HepG2 (cell line): ENCODE measurements at regions not wholly inside any gene's neighbourhood (a gene's known extent, or its start where the extent isn't known, plus 50 kb on each side); places are given as distances from the start of the nearest gene placed in this dataset.

Experiments
- ATAC-seq: fragments of 200-7000 bp; cut with Tn5 transposase; 3 replicates; pipeline ENCODE4 v1.9.1; 2020; ENCODE audit warnings: mild to moderate bottlenecking, moderate library complexity
- BruUV-seq: library from RNA; stranded (reverse); fragments of 400-500 nt; replicated peaks from 2 replicates; lab custom pipeline; 2021; lab: Mats Ljungman, UMichigan
- CTCF ChIA-PET: fragments of 300-600 bp; formaldehyde crosslinking; extraction: SDS; loops from one replicate; lab custom pipeline; 2021; ENCODE audit warnings: low total read pairs, inconsistent platforms, low intra/inter-chr PET ratio; lab: Yijun Ruan, JAX
- POLR2A ChIA-PET: fragments of 350-600 bp; sonication (Branson Sonifier 250); formaldehyde crosslinking; loops from one replicate; lab custom pipeline; 2020; ENCODE audit warnings: antibody characterized with exemption, inconsistent platforms; lab: Yijun Ruan, JAX
- DNase-seq: peaks from one replicate; pipeline ENCODE4 v3.0.0-alpha.2; 2015; ENCODE audit warnings: low spot score
- FAIRE-seq: peaks from 3 replicates; lab custom pipeline; 2011; peaks lifted over from hg19 to GRCh38; lab: Jason Lieb, UNC
- H2AFZ ChIP-seq: one replicate; pipeline ENCODE4 v1.6.1; 2011; ENCODE audit warnings: low read length, inconsistent platforms
- H3K27ac ChIP-seq: fragments of 300-600 bp; 3 replicates; pipeline ENCODE4 v1.8.0; 2011; ENCODE audit warnings: mixed run types, mild to moderate bottlenecking, mixed read lengths, low read length, inconsistent platforms; ENCODE audit not compliant: insufficient read depth; ENCODE audit errors: extremely low read length
- H3K27me3 ChIP-seq, 2 experiments: fragments of 200-600 bp in 1 of 2; 2 replicates in 1 of 2; 3 replicates in 1 of 2; pipeline versions ENCODE4 v1.6.0 to v1.8.0; 2011; ENCODE audit warnings: low read length in 2 of 2, mild to moderate bottlenecking in 2 of 2, moderate library complexity in 2 of 2, inconsistent platforms in 1 of 2; ENCODE audit not compliant: insufficient read depth in 2 of 2, control insufficient read depth in 1 of 2
- H3K36me3 ChIP-seq, 2 experiments: fragments of 200-600 bp in 1 of 2; replicated peaks in 1 of 2; 2 replicates in 1 of 2; 3 replicates in 1 of 2; pipeline versions ENCODE4 v1.5.1 to v1.8.0; 2011; ENCODE audit warnings: low read length in 2 of 2, inconsistent platforms in 1 of 2; ENCODE audit not compliant: insufficient read depth in 2 of 2, control insufficient read depth in 1 of 2
- H3K4me1 ChIP-seq: 2 replicates; pipeline ENCODE4 v1.5.1; 2012; ENCODE audit warnings: low read length, inconsistent platforms; ENCODE audit not compliant: insufficient read depth
- H3K4me2 ChIP-seq: 2 replicates; pipeline ENCODE4 v1.6.0; 2011; ENCODE audit warnings: low read depth, low read length, inconsistent platforms
- H3K4me3 ChIP-seq, 3 experiments: fragments of 200-600 bp in 1 of 3; sonication (generic), shearing (Covaris generic) in 1 of 3; replicated peaks in 1 of 3; 2 replicates each; pipeline ENCODE4 v1.5.1; 2011 to 2016; ENCODE audit warnings: low read length in 3 of 3, inconsistent platforms in 2 of 3, low read depth in 2 of 3, mild to moderate bottlenecking in 2 of 3, control low read depth in 1 of 3, mixed read lengths in 1 of 3; ENCODE audit not compliant: insufficient read depth in 1 of 3
- H3K79me2 ChIP-seq: one replicate; pipeline ENCODE4 v1.6.1; 2011; ENCODE audit warnings: low read length, inconsistent platforms; ENCODE audit not compliant: insufficient read depth
- H3K9ac ChIP-seq: 2 replicates; pipeline ENCODE4 v1.6.0; 2011; ENCODE audit warnings: mild to moderate bottlenecking, low read depth, low read length, inconsistent platforms; ENCODE audit not compliant: insufficient read depth
- H3K9me3 ChIP-seq: 2 replicates; pipeline ENCODE4 v1.5.1; 2012; ENCODE audit warnings: mild to moderate bottlenecking, low read length
- H4K20me1 ChIP-seq: 2 replicates; pipeline ENCODE4 v1.6.0; 2011; ENCODE audit warnings: inconsistent platforms, mild to moderate bottlenecking, low read length, moderate library complexity; ENCODE audit not compliant: insufficient read depth
- DPF2 ChIP-seq: sonication (generic); formaldehyde crosslinking; IDR thresholded peaks from 2 replicates; pipeline ENCODE4 v1.4.0; 2020; ENCODE audit warnings: mild to moderate bottlenecking, low read depth, missing genetic modification reagents, borderline replicate concordance
- EZH2 ChIP-seq: conservative IDR thresholded peaks from 2 replicates; pipeline ENCODE4 v1.6.1; 2012; ENCODE audit warnings: mild to moderate bottlenecking, low read depth, low read length, moderate library complexity
- ISL2 ChIP-seq: sonication (generic); formaldehyde crosslinking; IDR thresholded peaks from 2 replicates; pipeline ENCODE4 v1.5.0; 2020; ENCODE audit warnings: missing genetic modification reagents
- KLF16 ChIP-seq, 2 experiments: sonication (generic) in 1 of 2; formaldehyde crosslinking in 1 of 2; IDR thresholded peaks; 2 replicates each; pipeline versions ENCODE4 v1.6.1 to v1.8.0; 2016 to 2023; ENCODE audit warnings: missing genetic modification reagents in 2 of 2, missing compliant biosample characterization in 1 of 2
- MTF2 ChIP-seq: sonication (generic); formaldehyde crosslinking; IDR thresholded peaks from 2 replicates; pipeline ENCODE4 v1.5.0; 2020; ENCODE audit warnings: missing genetic modification reagents, borderline replicate concordance
- PAX8 ChIP-seq: sonication (generic); formaldehyde crosslinking; IDR thresholded peaks from 2 replicates; pipeline ENCODE4 v1.8.0; 2022; ENCODE audit warnings: mild to moderate bottlenecking, missing genetic modification reagents, borderline replicate concordance
- RBM39 ChIP-seq: fragments of 200-400 bp; formaldehyde crosslinking; IDR thresholded peaks from one replicate; pipeline ENCODE4 v1.6.1; 2018; ENCODE audit warnings: antibody characterized with exemption, mild to moderate bottlenecking, low read depth, low read length; ENCODE audit not compliant: poor library complexity, severe bottlenecking
- RNF2 ChIP-seq: fragments of 450-650 bp; conservative IDR thresholded peaks from 2 replicates; pipeline ENCODE4 v1.6.1; 2016; ENCODE audit warnings: low read depth
- U2AF1 ChIP-seq: fragments of 200-400 bp; formaldehyde crosslinking; optimal IDR thresholded peaks from 2 replicates; pipeline ENCODE3; 2017; ENCODE audit warnings: mild to moderate bottlenecking, low read depth, low read length
- YY1 ChIP-seq: IDR thresholded peaks from 2 replicates; pipeline ENCODE4 v1.6.1; 2011; ENCODE audit warnings: low read length, low read depth, moderate library complexity, mild to moderate bottlenecking; ENCODE audit not compliant: insufficient read depth, insufficient replicate concordance
- ZMYM4 ChIP-seq: sonication (generic); formaldehyde crosslinking; IDR thresholded peaks from 2 replicates; pipeline ENCODE4 v1.8.1; 2023; ENCODE audit warnings: mild to moderate bottlenecking, missing genetic modification reagents
- ZNF138 ChIP-seq: sonication (generic); formaldehyde crosslinking; IDR thresholded peaks from 2 replicates; pipeline ENCODE4 v1.5.0; 2020; ENCODE audit warnings: mild to moderate bottlenecking, low read depth, missing genetic modification reagents
- ZNF350 ChIP-seq: sonication (generic); formaldehyde crosslinking; IDR thresholded peaks from 2 replicates; pipeline ENCODE4 v1.4.0; 2020; ENCODE audit warnings: mild to moderate bottlenecking, low read depth, missing genetic modification reagents, borderline replicate concordance
- ZNF563 ChIP-seq: sonication (generic); formaldehyde crosslinking; IDR thresholded peaks from 2 replicates; pipeline ENCODE4 v1.8.0; 2022; ENCODE audit warnings: mild to moderate bottlenecking, moderate library complexity, missing genetic modification reagents
- ZNF605 ChIP-seq: sonication (generic); formaldehyde crosslinking; IDR thresholded peaks from 2 replicates; pipeline ENCODE4 v1.8.0; 2022; ENCODE audit warnings: mild to moderate bottlenecking, missing genetic modification reagents
- ZNF619 ChIP-seq: sonication (generic); formaldehyde crosslinking; IDR thresholded peaks from 2 replicates; pipeline ENCODE4 v1.4.0; 2020; ENCODE audit warnings: mild to moderate bottlenecking, missing genetic modification reagents
- WGBS: methylation state at CpG from one replicate; pipeline ENCODE4 v1.1.6; 2017; ENCODE audit warnings: low lambda C conversion rate; 5-methylcytosine and 5-hydroxymethylcytosine counted together
- in situ Hi-C: cut with HindIII; loops from 2 replicates; pipeline ENCODE4 v1.10.0; 2017; ENCODE audit warnings: low pct_unique_long_range_greater_than_20kb; ENCODE audit not compliant: extremely low pct_ligation_motif_present
- intact Hi-C: fragments of 100-400 bp; cut with micrococcal nuclease; formaldehyde crosslinking; loops from one replicate; pipeline ENCODE4 v1.10.0; 2022; ENCODE audit not compliant: unreplicated experiment
- TF ChIP-seq, protein P1 (sequence below): IDR thresholded peaks from 2 replicates; pipeline ENCODE4 v1.6.1; 2016; ENCODE audit warnings: missing compliant biosample characterization, missing genetic modification reagents, borderline replicate concordance
- TF ChIP-seq, protein P2 (sequence below): sonication (generic); formaldehyde crosslinking; IDR thresholded peaks from 2 replicates; pipeline ENCODE4 v1.5.1; 2020; ENCODE audit warnings: missing genetic modification reagents, mild to moderate bottlenecking, borderline replicate concordance
- TF ChIP-seq, protein P3 (sequence below): sonication (generic); formaldehyde crosslinking; IDR thresholded peaks from 2 replicates; pipeline ENCODE4 v1.8.1; 2023; ENCODE audit warnings: mild to moderate bottlenecking, inconsistent platforms, moderate library complexity, missing genetic modification reagents, borderline replicate concordance

DNA sequence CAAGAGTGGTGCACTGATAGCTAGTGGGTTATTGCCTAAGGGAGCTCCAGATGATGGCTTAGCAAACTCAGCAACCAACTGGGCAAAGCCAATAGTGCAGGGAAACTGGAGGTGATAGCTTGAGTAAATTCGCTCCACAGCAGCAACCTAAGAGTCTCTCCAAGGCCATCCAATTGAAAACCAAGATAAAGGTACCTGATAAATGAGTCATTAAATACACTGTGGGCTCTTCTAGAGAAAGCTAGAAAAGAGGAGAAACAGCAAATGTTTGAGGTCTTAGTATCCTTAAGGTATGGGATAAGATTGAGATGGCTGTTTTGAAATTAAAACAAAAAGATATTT is 197.8 kb upstream of the ERBB4 start:
- H3K27ac ChIP-seq: no peak overlapping the region
- in situ Hi-C loops: no loop called here
- H3K9me3 ChIP-seq: no peaks in the 10 kb centered on the region
- H4K20me1 ChIP-seq: no peaks in the 10 kb centered on the region
- H3K4me3 ChIP-seq: no peak overlapping the region
- CTCF ChIA-PET: no interaction called here
- H3K27me3 ChIP-seq: no peaks in the 10 kb centered on the region
- no peaks in the 10 kb centered on the region for H3K4me1 ChIP-seq
- H3K79me2 ChIP-seq: no peaks in the 10 kb centered on the region
- H3K9ac ChIP-seq: no peak overlapping the region
- TF ChIP-seq PAX8 (CRISPR knock-in tag) (no peak), YY1 (no peak), ZNF563 (CRISPR knock-in tag) (no peak), ZNF605 (CRISPR knock-in tag) (no peak), U2AF1 (no peak), ZNF350 (CRISPR knock-in tag) (no peak), ZNF619 (no peak), MTF2 (no peak)
- TF ChIP-seq, protein P1, sequence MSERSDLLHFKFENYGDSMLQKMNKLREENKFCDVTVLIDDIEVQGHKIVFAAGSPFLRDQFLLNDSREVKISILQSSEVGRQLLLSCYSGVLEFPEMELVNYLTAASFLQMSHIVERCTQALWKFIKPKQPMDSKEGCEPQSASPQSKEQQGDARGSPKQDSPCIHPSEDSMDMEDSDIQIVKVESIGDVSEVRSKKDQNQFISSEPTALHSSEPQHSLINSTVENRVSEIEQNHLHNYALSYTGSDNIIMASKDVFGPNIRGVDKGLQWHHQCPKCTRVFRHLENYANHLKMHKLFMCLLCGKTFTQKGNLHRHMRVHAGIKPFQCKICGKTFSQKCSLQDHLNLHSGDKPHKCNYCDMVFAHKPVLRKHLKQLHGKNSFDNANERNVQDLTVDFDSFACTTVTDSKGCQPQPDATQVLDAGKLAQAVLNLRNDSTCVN: no peak
- TF ChIP-seq, all 625 proteins: peak for 0
- ATAC-seq (no peak), DNase-seq (no peak), FAIRE-seq (no peak)
- no peak overlapping the region for H3K4me2 ChIP-seq
- 0% methylated on average over 1 of the region's 1 CpG for WGBS
- POLR2A ChIA-PET: no interaction called here
- intact Hi-C loops: no loop called here
- no TSS peak for BruUV-seq
- no peak overlapping the region for H2AFZ ChIP-seq
- H3K36me3 ChIP-seq: no peaks in the 10 kb centered on the region

DNA sequence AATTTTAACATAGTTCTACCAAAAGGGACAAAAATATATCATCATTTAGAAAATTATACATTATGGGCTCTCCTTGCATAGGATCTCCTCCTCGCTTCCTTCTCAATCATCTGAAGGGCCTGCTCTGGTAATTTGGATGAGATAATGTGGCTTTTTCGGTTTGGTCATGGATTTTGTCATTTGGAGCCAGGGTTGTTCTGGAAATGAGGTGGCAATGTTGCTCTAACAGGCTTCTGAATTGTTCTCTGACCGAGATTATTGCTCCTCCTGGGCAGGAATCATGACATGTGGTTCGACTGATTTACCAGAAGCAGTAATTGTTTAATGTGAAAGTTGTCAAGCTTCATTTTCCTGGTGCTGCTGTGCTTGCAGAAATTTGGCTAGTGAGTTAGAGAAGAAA is 194.7 kb upstream of the ERBB4 start:
- intact Hi-C loops: no loop called here
- FAIRE-seq (no peak), ATAC-seq (no peak), DNase-seq (no peak)
- no peaks in the 10 kb centered on the region for H3K79me2 ChIP-seq
- ChIA-PET CTCF (no interaction called here), POLR2A (no interaction called here)
- H3K9me3 ChIP-seq: no peaks in the 10 kb centered on the region
- H3K36me3 ChIP-seq: no peaks in the 10 kb centered on the region
- no TSS peak for BruUV-seq
- under 1% methylated on average over 4 of the region's 4 CpGs for WGBS
- H3K4me1 ChIP-seq: no peaks in the 10 kb centered on the region
- H2AFZ ChIP-seq: no peak overlapping the region
- H3K4me2 ChIP-seq: no peak overlapping the region
- no peak overlapping the region for H3K27ac ChIP-seq
- H3K27me3 ChIP-seq: no peaks in the 10 kb centered on the region
- in situ Hi-C loops: no loop called here
- H3K4me3 ChIP-seq: no peak overlapping the region
- H3K9ac ChIP-seq: no peak overlapping the region
- no peaks in the 10 kb centered on the region for H4K20me1 ChIP-seq
- TF ChIP-seq KLF16 (CRISPR knock-in tag; IDR thresholded peaks at IDR 0.05) (no peak), EZH2 (no peak), ZMYM4 (CRISPR knock-in tag) (no peak), RNF2 (no peak), ISL2 (CRISPR knock-in tag) (no peak), DPF2 (CRISPR knock-in tag) (no peak), ZNF138 (CRISPR knock-in tag) (no peak), RBM39 (no peak)
- TF ChIP-seq, protein P2, sequence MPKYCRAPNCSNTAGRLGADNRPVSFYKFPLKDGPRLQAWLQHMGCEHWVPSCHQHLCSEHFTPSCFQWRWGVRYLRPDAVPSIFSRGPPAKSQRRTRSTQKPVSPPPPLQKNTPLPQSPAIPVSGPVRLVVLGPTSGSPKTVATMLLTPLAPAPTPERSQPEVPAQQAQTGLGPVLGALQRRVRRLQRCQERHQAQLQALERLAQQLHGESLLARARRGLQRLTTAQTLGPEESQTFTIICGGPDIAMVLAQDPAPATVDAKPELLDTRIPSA (CRISPR knock-in tag): no peak
- TF ChIP-seq, protein P3, sequence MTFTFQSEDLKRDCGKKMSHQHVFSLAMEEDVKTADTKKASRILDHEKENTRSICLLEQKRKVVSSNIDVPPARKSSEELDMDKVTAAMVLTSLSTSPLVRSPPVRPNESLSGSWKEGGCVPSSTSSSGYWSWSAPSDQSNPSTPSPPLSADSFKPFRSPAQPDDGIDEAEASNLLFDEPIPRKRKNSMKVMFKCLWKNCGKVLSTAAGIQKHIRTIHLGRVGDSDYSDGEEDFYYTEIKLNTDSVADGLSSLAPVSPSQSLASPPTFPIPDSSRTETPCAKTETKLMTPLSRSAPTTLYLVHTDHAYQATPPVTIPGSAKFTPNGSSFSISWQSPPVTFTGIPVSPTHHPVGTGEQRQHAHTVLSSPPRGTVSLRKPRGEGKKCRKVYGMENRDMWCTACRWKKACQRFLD: no peak
